HG03558 (cell line): ENCODE measurements at regions not wholly inside any gene's neighbourhood (a gene's known extent, or its start where the extent isn't known, plus 50 kb on each side); places are given as distances from the start of the nearest gene placed in this dataset.
"Not testable (repeated sequence)": the region's sequence is repeated elsewhere in the genome, so short reads cannot be mapped to it uniquely, and the experiment has no call there.

Experiments used
- ATAC-seq: cut with Tn5 transposase; IDR thresholded peaks from one replicate; pipeline ENCODE4 v1.9.1; 2021; ENCODE audit warnings: moderate number of reproducible peaks; ENCODE audit not compliant: unreplicated experiment; ENCODE audit errors: extremely low read depth

DNA sequence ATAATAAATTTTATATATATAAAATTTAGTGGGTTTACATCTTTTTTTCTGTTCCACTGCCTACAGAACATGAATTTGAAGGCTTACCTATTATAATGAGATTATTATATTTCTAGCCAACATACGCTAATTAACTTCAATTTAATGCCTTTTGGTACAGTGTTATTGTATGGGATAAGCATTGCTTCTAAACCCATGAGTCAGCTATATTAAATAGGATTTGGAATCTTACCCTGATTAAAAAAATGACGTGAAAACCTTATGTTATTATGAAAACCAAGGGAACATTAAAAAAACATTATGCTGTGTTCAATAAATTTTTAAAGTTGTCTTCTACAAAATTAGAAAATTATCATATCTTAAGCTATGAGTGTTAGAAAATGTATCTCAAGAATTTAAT is 334.0 kb upstream of the RGS17 start:
- no peak for ATAC-seq

DNA sequence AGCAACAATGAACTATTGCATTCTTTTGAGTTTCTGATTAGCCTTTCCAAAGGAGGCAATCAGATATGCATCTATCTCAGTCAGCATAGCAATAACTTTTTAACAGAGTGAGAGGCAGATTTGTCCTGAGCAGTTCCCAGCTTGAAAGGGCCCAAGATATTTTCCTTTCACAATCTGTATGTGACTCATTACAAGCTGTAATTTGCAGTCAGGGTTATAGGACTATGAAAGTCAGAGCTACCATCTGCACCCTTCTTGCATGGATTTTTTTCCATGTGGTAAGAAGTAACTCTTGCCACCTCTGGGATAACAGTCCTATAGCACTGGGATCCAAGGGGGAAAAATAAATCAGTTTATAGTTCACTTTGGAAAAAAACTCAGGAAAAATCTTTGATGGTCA is 318.2 kb upstream of the RGS17 start:
- no peak for ATAC-seq

DNA sequence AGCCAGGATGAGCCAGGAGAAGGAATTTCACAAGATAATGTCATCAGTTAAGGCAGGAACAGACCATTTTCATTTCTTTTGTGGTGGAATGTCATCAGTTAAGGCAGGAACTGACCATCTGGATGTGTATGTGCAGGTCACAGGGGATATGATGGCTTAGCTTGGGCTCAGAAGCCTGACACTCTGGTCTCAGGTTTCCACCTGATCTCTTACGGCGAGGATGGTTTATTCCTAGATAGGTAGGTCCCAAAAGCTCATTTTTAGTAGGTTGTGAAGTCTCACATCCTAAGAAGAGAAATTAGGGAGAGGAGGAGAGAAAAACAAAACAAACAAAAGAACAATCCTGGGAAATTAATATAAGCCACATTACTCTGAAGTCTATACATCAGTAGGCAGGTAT is 311.7 kb upstream of the RGS17 start:
- ATAC-seq = not testable (repeated sequence)

DNA sequence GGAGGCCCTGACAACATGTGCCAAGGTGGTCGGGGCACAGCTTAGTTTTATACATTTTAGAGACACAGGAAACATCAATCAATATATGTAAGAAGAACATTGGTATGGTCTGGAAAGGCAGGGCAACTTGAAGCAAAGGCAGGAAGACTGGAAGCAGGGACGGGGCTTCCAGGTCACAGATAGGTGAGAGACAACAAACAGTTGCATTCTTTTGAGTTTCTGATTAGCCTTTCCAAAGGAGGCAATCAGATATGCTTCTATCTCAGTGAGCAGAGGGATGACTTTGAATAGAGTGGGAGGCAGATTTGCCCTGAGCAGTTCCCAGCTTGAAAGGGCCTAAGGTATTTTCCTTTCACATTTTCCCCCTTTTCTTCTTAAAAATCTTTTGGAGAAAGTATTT is 311.0 kb upstream of the RGS17 start:
- ATAC-seq = no peak

DNA sequence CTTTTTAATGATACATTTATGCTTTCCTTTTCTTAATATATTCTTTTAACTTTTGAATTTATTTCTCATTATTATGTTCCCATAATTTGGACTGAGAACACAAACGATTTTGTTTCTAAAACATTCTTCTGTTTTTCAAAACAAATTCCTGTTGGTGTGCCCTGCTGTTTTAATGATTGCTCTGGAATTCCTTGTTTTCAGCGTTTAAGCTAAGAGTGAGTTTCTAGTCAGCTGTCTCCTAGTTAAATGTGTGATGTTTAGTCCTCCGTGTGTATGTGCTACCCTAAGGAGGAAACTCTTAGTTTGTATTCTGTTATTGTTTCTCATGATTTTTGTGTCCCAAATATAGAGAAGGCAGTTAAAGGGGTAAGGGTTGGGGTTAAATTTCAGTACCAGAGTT is 306.1 kb upstream of the RGS17 start:
- no peak for ATAC-seq

DNA sequence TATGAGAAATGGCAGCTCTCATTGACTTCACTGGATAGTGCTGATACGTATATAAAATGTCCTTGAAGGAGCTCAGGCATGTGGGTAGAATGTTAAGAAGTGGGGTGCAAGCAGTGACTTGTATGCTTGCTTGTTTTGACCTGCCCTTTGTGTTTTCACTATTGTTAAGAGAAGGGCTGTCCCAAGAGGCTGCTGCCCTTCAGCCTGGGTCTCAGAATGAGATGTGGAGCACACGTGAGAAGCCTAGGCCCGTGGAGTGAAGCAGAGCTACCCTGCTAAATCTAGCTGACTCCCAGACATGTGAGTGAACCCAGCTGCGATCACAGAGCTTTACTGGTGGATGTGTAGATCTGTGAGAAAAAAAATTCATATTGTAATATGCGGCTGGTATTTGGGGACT is 305.3 kb upstream of the RGS17 start:
- no peak for ATAC-seq

DNA sequence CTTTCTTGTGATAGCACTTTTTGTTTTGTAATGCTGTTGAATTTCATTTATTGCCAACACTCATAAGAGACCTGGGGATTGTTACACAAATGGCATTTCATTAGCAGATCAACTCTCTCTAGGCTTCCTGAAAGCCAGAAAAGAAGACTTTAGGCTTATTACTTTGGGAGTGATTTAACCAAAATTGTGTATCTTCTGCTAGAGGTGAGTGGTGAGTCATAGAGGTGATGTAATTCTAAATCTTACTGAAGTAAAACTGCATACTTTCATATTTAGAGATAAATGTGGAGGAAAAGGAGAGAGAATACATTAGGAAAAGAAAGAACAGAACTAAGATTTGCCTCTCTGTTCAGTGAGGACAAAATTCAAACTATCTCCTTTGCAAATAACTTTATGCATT is 304.7 kb upstream of the RGS17 start:
- ATAC-seq = no peak

DNA sequence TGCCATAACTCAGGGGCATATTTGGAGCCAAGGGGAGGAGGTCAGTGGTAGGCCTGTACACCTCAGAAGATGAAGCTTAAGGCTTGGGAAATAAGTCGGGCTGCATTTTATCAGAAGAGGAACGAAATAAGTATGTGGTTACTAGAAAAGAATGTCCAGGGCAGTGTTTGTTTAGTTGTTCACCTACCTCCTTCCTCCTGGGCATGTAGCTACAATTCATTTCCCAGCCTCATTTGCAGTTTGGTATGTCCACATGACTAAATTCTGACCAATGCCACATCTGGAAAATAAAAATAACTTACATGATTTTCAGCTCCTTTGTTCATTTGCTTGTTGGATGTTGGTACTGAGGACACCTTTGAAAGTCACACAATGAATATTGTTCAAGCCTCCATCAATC is 294.5 kb upstream of the RGS17 start:
- no peak for ATAC-seq

DNA sequence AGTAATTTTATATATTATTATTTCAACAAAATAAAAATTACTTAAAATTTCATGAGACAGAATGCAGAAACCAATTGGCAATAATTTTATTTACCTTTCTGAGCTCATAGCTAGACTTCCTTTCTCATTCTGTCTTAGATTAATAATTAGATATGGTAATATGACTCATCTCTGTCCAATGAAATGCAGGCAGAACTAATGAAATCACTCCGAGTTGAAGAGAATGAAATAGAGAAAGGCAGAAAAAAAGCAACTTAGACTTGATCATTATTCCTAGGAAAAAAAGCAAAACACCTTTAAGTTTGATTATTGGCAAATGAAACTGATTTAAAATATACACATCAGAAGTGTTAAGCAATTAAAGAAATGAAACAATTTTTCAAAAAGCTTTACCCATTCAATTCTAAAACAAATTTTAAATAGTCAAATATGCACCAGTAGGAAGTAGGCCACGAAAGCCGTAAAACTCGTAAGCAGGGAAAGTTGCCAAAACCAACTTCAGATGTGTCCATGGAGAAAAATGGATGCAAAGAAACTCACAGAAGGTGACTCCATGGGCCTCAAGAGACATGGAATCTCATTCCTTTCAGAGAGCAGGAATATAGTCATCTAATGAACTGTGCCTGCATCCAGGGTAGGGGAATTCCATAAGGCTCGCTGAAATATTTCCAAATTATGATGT is 293.8 kb upstream of the RGS17 start:
- ATAC-seq = no peak

DNA sequence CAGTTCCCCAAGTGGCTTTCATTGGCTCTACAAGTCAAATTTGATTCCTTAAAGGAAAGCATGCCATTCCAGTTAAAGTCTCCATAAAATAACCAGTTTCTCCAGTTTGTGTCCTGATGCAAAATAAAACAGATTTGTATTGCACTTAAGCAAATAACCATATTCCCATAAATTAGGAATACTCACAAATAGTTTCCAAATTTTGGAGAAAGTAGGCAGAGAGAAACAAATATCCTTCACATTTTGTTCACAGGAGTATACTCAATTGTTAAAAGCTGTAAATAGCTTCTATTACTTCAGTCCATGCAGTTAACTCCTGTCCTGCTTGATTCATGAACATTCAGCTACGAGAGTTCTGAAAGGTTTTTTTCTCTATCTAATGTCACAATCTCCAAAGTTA is 281.4 kb upstream of the RGS17 start:
- no peak for ATAC-seq

DNA sequence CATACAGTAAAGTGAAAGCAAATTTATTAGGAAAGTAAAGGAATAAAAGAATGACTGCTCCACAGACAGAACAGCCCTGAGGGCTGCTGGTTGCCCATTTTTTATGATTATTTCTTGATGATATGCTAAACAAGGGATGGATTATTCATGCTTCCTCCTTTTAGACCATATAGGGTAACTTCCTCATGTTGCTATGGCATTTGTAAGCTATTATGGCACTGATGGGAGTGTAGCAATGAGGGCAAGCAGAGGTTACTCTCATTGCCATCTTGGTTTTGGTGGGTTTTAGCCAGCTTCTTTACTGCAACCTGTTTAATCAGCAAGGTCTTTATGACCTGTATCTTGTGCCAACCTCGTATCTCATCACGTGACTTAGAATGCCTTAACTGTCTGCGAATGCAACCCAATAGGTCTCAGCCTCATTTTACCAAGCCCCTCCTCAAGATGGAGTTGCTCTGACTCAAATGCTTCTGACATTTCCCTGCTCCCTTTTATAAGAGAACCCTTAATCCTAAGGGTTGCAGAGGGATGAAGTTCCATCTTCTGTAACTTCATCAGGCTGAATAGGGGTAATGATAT is 280.1 kb upstream of the RGS17 start:
- no peak for ATAC-seq

DNA sequence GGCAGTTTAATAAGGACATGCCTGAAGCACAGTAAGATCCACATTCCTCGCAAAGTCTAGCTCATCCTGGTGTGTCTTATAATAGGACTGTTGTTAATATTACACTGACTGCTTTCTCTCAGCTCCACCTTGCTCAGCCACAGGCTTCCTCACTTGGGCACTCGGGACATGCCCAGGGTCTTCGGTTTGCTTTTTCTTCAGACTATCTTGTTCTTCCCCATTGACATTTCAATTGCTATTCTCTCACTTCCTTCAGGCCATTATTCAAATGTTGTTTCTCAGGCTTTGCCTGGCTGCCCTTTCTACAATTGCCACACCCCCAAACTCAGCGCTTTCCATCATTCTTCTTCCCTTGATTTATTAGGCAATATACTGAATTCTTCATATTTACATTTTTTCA is 274.8 kb upstream of the RGS17 start:
- no peak for ATAC-seq

DNA sequence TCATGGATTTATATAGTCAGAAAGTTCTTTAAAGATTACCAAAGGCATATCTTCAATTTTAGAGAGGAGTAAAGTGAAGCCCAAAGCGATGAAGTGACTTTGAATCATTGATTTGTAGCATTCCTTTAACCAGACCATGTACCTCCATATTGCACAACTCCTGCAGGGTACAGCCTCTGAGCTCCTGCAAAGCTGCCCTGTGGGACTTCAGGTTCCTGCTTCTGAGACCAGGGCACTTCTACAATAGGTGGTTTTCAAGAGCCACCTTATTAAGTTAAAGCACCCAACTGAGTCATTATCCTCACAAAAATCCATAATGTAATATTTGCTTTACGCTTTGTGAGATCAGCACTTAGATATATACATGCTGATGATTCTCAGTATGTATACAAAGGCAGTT is 270.7 kb upstream of the RGS17 start:
- ATAC-seq = no peak

DNA sequence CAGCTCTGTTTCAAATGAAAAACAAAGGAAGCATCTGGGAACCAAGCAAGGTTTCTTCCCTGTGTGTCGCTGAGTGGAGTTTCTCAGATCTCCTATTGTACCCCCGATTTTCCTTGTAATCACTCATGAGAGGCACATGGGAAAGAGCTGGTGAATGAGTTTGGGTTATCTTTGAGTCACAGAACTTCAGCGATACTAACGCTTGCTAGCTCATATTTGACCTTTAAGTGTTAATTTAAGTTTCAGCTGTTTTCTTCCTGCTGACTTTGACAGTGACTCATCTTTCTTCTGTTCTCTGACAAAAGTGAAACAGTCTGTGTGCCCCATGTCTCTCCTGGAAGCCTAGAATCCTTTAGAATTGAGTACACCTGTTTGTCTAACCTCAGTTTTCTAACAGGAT is 261.1 kb upstream of the RGS17 start:
- ATAC-seq = no peak

DNA sequence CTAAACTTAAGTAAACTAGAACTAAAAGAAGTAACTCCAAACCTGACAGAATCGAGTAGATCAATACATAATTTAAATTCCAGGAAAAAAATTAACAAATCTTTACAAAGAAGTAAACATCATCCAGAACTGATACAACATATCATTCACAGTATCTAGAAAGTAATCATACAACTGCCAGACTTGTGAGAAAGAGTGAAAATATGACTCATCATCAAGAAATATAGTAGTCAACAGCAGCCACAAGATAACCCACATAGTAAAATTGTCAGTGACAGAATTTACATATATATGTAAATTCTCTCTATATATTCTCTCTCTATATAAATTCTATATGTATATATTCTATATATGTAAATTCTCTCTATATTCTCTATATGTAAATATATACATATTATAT is 242.8 kb upstream of the RGS17 start:
- no peak for ATAC-seq

DNA sequence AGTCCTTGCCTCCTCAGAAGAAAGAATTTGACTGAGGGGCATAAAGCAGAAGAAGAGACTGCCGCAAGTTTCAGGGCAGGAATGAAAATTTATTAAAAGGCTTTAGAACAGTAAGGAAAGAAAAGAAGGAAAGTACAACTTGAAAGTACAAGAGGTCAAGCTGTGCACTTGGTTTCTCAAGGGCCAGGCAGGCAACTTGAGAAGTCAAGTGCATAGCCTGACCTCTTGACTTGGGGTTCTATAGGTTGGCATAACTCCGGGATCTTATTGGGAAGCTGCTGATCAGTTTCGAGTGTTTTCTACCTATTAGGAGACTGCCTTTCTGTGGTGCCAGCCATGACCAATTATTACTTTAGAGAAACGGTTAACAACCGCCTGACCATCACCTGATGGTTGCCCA is 237.0 kb upstream of the RGS17 start:
- ATAC-seq = no peak

DNA sequence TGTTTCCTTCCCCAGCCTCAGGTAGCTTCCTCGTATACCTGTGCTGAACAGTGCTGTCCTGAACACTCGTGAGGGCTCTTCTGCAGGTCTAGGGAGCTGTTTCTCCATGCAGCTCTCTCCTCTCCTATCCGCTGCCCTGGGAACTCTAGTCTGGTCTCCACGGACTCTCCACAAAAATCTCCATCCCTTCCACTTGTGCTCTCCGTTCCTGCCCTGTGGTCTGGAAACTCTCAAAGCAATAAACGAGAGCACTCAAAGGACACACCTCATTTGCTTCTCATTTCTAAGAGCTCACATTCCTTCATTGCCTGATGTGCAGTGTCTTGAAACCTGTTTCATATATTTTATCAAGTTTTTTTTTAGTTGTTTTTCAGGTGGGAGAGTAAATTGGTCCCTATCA is 235.9 kb upstream of the RGS17 start:
- ATAC-seq = no peak

DNA sequence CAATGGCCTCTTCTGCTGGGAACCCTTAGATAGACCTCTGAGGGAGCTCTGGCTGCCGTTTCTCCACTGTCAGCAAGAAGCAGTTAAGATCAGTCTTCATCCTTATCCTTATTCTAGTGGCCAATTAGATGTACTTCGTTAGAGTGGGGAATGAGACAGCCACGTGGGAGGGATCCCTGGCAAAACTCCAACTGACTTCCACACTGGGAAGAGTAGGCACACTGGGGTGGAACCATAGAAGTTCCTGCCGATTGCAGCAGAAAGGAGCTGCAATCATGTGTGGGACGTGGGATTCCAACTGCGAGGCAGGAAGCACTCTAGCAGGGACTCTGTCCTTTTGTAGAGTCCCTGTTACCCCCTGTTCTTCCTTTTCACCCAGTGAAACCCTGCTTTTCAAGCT is 226.3 kb upstream of the RGS17 start:
- ATAC-seq = no peak

DNA sequence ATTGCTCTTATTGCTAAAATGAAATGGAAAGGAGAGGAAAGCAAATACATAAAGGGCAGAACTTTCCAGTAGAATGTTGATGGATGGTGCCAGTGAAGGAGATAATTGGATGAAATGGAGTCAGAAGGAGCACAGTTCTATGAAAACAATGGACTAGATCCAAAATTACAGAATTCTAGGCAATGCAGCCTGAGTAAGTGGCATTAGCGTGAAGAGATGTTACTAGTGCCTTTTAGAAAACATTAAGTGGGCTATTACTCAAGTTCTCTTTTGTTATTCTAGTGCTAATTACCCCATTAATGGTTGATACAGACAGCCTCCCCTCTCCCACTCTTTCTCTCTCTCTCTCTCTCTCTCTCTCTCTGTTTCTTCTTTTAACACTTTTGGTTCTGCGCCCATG is 209.5 kb upstream of the RGS17 start:
- no peak for ATAC-seq

DNA sequence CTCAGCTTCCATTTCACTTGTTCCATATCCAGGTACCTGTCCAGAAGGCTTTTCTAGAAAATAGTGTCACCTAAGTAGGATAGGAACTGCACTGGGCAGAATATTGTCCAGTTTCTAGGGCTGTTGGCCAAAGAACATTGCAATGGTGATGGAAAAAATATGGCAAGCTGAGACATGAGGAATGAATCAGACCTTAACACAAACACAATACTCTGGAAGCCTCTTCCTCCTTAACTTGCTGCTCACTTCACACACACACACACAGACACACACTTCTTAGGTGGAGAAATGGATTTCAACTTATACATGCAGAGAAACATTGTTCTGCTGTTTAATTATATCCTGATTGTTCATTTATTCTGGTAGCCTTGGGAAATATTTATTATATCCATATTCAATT is 203.0 kb upstream of the RGS17 start:
- ATAC-seq = no peak

DNA sequence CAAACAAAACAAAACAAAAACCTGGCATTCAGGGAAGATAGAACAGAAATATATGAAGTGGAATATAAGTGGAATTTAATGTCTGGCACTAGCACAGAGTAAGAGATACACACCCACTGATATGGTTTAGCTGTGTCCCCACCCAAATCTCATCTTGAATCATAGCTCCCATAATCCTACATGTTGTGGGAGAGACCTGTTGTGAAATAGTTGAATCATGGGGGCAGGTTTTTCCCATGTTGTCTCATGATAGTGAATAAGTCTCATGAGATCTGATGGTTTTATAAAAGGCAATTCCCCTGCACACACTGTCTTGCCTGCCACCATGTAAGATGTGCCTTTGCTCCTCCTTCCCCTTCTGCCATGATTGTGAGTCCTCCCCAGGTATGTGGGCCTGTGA is 200.1 kb upstream of the RGS17 start:
- not testable (repeated sequence) for ATAC-seq

DNA sequence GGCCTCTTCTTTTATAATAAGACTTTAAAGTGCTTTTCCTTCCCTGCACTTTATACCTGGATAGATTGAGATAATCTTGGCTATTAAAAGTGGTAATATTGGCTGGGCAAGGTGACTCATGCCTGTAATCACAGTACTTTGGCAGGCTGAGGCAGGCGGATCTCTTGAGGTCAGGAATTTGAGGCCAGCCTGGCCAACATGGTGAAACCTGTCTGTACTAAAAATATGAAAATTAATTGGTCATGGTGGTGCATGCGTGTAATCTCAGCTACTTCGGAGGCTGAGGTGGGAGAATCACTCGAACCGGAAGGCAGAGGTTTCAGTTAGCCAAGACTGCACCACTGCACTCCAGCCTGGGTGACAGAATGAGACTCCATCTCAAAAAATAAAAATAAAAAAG is 197.1 kb upstream of the RGS17 start:
- no peak for ATAC-seq

DNA sequence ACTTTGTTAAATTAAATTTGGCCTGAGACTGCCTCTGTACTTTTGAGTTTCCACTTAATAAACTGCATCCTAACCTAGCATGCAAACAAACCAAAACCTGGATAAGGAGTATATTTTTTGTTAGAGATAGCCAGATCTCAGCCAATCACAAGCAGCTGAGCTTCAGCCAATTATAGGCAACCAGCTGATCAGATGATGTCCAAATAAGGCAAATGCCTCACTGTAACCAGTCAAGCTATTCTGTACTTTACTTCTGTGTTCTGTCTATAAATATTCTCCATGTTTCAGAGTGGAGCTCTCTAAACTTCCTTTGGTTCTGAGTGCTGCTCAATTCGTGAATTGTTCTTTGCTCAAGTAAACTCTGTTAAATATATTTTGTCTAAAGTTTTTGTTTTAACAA is 194.6 kb upstream of the RGS17 start:
- ATAC-seq = no peak
